Stimulated activated CD8-positive, alpha-beta memory T cell treated with anti-CD3 and anti-CD28 coated beads, Interleukin-7, amount 100 ng/mL, for 1 hour (primary cell): ENCODE measurements at regions not wholly inside any gene's neighbourhood (a gene's known extent, or its start where the extent isn't known, plus 50 kb on each side); places are given as distances from the start of the nearest gene placed in this dataset.
A peak's percentile ranks its signal among the peaks of the same experiment; 100 is the strongest.

Experiments
- DNase-seq, 2 donors: peaks; one replicate each; pipeline ENCODE4 v3.0.0-alpha.2; 2020; ENCODE audit warnings: low read depth in 2 of 2

DNA sequence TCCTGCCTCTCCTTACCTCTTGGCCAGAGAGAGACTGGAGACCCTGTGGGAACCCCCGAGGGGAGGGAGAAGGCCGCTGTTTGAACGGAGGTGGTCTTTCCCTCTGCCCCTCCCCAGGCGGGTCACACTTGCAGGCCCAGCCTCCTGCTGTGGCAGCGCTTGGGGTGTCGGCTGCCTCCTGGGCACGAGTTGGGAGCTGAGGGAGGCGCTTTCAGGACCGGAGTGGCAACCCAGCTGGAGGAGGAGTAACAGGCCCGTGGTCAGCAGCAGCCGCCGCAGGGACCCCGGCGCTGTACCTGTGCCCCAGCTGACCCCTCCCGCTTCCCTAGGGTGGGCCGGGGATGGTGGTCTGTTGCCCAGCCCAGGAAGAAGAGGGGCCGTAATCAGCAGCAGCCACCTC lies 278.3 kb downstream of the SEC14L1 start:
- no peak for DNase-seq

DNA sequence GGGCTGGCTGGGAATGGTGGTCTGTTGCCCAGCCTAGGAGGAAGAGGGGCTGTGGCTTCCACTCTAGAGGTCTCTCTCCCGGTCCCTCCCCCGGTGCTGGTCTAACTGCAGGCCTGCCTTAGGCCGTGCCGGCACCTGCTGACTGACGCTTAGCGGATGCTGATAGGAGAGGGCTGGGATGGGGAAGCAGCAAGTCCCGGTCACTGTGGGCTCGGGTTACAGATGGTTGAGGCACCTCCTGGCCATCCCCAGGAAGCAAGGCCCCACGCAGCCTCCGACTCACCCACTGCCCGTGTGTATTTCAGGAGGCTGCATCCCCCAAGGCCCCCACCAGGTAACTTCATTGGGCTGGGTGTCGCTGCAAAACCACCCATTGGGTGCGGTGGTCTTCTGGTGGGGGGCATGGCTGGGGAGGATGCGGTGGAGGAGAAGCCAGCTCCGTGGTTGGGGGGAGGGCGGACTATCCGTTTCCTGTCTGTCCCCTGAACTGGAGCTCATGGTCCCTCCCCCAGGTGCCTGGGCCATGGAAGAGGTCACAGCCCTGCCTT lies 278.9 kb downstream of the SEC14L1 start:
- no peak for DNase-seq

DNA sequence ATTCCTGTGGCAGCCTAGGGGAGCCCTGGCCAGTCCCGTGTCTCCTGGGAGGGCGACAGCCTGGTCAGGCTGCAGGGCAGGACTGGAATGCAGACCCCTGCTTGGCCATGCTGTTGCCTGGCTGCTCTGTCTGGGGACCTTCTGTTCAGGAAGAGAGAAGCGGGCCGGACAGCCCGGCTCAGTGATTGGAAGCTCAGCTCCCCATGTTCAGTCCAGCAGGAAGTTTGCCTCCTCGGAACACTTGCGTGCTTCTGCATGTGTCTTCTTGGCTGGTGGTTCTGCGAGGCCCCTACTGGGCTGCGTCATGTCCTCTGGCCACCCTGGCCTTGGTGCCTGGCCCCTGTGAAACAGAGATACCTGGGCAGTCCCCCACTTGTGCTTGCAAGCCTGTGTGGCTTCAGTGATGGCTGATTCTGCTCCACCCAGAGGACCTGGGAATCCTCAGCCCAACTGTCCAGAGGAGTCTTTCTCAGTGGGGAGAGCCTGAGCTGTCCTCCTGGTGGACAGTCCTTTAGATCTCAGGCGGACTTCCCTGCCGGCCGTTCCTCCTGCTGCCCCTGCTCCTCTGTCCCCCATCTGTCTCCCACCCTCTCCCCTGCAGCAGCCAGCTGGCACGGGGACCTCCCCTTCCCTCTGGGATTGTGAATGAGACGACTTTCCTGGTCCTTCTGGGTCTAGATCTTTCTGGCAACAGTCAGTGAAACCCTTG lies 279.5 kb downstream of the SEC14L1 start:
- no peak for DNase-seq

DNA sequence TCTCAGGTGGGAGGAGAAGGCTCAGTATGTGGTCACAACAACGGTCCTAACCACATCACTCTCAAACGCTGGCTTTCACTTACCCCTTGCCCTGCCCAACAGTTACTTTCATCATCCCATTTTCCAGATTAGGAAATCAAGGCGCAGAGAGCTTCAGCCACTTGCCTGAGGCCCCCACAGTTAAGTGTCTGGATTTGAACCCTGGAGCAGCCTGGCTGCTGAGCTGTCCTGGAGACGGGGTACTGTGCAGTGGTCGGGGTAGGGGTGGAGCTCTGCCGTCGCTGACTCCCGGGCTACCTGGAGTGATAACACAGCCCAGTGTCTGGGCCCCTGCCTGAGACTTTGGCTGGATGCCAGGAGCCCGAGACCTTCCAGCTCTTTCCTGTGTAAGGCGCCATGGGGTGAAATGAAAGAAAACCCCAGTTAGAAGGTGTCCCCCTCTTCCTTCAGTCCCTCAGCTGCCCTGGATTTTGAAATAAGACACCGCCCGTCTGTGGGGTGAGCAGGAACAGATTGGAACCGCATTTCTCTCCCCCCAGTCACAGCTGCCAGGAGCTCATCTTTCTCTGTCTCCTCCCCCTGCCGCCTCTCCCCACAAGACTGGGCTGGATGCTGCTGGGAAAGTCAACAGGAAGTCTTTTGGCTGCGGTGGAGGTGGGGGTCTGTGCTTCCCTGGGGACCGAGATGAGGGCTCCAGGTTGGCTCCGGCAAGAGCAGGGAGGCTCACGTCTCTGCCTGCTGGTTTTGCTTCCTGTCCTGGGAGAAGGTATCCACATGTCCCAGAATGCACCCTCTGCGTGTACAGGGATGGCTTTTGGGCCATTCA lies 280.2 kb downstream of the SEC14L1 start:
- DNase-seq = no peak

DNA sequence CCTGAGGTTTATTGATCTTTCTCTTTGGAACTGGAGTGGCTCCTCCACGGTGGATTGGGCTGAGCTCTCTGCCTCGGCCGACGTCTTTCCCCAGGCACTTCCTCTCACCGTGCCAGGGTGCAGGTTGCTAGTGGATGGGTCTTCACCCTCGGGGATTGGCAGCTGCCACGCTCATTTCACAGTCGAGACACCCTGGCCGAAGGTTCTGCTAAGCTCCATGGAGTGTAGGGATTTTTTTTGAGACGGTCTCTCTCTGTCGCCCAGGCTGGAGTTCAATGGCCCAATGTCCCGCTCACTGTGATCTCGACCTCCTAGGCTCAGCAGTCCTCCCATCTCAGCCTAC lies 280.8 kb downstream of the SEC14L1 start:
- DNase-seq = no peak

DNA sequence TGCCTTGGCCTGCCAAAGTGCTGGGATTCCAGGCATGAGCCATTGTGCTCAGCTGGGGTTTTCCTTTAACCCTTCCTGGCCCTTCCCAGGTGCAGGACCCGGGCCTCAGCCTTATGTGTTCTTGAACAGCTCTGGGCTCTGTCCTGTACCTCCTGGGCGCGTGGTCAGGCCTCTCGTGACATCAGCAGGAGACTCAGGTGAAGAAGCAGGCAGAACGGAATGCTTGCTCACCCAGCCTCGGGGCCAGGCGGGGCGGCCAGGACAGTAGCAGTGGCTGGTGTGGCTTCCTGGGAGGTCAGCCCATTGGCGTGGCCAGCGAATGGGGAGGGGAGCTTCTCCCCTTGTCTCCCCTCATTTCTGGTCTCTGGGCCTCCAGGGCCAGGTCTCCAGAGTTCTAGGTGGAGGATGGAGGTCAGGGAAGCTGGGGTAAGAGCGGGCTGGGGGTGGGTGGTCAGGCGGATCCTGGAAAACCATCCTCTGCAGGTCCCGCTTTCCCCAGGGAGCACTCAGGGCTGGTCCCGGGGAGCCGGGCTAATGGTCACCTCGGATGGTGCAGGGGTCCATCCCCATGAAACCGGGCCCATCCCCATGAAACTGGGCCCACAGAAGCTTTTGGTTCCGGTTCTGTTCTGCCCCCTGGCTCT lies 281.5 kb downstream of the SEC14L1 start:
- DNase-seq = no peak

DNA sequence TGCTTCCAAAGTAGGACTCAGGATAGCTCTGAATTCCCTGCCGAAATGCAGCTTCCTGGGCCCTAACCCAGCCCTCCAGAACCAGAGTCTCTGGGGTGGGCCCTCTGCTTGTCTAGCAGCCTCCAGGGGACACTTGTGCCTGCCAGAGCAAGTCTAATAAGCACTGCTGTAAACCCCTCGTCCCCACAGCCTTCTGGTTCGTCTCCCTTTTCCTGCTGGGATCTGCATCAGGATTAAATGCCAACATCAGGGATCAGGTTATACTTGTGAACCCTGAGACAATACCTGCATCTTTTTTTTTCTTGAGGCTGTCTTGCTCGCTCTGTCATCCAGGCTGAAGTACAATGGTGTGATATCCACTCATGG lies 282.0 kb downstream of the SEC14L1 start:
- no peak for DNase-seq

DNA sequence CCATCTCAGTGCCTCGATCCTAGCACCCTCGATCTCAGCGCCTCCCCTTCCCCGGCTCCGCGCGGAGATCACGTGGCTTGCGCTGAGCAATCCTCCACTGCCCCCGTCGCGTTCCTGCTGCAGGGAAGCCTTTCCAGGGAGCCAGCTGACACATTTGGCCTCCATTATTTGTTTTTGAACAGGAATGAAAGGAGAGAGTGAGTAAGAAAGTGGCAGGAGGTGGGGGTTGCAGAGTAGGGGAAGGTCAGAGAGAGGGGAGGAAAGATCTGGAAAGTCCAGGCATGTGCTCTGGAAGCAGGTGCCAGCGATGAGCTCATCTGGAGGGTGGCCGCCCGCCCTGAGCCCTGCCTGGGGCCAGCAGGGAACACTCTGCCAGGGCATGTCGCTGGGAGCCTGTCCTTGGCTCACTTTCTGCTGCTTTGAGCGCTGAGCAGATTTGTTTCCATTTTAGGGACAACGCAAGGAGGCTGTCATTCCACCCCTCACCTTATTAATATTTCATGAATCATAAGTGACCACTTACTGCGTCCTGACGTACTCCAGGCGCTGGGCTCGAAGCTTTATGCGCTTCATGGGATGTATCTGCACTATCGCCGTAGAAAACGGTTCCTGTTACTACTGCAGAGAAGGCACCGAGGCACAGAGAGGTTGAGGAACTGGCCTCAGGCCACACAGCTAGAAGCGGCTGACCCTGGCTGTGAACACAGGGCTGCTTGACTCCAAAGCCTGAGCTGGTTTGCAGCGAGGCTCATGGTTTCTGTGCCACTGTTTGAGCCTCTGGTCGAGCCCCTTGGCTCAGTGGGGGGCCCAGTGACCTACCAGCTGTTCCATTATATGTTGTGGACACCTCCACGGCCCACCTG lies 283.1 kb downstream of the SEC14L1 start:
- DNase-seq = no peak

DNA sequence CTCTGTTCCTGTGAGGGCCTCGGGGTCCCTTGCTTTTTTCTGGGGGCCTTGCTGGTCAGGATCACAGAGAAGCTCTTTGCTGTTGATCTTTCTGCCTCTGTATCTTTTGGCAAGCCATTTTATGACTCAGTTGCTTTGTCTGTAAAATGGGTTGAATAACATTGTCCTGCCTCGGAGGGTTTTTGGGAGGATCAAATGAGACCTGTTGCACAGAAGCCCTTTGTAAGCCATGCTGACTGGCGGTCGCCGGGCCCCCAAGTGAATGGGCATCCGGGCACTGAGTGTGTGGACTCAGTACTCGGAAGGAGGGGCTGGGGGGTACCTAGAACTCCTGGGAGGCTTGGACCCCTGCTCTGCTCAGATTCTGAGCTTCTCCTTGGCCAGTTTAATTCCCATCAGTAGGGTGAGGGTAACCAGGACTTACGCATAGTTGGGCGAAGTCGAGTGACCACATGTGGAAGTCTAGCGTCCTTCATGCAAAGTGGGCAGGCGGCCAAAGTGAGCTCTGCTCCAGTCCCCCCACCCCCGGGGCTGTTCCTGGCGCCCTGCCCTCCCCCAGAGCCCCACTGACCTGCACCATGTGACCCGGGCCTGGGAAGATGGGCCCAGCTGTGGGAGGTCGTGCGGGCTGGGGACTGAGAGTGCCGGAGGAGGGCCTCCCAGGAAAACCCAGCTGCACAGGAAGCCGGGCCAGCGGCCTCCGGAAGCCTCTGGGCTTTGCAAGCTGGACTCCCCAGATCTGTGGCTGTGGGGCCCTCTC lies 284.0 kb downstream of the SEC14L1 start:
- no peak for DNase-seq

DNA sequence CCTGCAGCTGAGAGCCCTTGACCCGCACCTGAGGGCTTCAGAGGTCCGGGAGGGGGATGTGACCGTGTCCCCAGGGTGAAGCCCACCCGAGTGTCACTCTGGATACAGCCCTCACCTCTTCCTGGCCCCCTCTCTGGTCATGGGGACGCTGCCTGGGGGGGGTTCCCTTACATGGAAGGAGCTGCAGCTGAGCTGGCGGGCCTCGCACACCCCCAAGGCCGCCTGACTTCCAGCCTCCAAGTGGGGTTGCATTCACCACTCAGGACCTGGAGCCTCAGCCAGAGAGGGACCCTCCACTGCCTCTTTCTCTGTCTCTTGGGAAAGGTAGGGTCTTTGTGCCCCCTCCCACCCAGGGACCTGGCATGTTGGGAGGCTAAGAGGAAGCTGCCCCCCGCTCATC lies 284.6 kb downstream of the SEC14L1 start:
- no peak for DNase-seq

DNA sequence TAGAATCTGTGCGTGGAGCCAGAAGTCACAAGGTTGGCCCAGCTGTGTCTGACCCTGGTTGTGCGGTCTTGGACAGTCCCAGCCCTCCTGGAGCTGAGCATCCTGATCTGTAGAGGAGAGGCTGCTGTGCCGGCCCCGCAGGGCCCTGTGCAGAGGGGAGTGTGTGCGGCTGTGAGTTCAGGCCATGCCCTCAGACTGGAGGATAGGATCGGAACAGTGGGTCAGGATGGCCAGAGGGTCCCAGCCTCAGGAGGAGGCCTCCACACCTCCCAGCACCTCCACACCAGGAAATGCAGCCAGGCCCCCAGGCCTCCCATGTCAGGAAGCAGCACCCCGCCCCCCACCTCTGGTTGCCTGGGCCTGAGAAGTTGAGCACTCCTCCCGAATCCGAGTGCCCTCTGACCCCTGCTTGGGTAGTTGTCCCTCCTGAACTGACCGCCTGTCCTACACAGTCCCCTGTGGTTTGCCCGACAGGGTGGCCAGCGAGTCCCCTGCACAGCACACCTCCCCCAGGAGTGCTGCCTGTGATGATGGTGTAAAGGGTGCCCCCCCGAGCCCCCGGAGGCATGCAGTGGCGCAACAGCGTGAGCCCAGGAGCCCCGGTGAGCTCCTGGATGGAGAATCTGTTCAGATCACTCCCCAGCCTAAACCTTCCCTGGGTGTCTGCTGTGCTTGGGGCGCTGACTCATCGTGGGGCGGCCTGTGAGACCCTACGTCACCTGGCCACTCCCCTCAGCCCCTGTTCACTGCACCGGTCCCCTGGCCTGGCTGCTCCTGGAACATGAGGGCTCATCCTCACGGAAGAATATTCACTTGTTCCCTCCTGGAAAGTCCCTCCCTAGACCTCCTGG lies 285.2 kb downstream of the SEC14L1 start:
- no peak for DNase-seq

DNA sequence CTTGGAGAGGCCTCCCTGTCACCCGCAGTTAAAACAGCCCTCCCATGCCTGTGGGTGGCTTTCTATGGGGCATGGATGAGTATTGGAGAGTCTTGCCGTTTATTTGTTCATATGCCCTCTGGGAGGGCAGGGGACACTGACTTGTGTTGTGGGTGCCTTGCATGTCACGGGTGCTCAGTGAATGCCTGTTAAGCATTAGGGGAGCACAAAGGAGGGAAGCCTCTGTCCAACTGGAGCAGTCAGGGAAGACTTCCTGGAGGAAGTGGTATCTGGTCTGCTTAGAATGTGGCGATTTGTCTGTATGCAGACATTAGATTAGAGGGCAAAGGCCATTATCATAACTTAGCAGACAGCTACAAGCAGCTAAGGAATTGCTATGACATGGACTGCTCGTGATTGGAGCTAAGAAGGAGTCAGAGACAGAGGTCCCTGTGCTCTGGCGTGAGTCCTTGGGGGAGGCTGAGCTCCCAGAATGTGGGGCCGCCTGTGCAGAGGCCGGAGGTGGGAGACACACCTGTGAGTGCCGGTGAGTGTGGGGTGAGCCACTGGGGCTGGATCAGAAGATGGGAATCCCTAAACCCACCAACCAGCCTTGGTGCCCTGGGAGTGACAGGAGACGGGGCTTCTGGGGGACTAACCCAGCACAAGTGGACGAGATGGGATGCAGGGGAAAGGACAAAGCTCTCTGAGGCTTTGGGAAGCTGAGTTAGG lies 286.1 kb downstream of the SEC14L1 start:
- no peak for DNase-seq

DNA sequence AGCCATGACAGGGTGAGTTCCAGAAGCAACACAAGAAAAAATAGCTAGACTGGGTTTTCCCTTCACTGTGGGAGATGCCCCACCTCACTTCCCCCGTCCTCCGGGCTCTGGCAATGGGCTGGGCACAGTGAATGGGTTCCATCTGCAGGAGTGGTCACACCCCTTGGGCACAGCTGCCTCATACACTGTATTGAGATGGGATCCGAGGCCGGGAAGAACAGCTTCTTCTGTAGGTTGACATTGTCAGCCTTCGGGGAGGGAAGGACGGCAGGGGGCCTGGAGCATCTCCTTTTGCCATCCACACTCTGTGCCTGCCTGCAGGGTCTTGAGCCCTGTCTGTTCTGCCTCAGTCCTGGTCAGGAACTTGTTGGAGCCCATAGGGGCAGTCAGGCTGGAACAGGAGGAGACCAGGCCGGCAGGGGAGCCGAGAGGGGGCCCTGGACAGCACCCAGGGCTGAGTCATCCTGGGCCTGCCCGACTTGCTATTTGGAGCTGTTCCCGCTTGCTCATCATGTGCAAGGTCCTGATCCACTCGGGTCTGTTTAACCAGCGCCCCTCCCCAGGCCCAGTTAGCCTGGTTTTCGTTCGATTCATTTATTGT lies 286.7 kb downstream of the SEC14L1 start:
- DNase-seq = no peak

DNA sequence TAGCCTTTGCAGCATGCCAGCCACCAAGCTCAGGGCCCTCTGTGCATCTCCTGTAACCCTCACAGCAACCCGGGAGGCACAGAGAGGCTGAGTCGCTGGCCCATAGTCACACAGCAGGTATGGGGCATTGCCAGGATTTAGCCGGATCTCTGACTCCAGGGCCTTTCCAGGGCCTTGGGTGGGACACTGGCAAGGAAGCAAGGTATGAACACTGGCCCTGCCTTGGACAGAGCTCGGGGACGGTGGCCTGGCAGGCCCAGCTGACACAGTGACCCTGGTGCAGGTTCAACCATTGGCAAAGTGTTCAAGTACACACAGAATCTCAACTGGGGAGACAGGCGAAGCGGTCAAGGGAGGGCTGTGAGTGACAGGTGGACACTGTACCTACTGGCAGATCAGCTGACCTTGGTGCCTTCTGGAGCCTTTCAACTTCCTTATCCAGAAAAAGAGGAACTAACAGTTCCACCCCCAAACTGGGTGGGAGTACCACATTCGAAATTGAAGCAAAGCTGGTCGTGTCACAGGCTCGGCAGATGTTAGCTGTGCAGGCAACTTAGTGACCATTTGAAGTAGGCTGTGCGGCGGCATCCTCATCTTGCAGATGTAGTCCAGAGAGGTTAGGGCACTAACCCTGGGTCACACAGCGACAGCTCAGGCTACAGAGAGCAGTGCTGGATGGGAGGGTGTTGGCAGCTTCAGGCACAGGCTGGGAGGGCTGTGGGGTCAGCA lies 287.4 kb downstream of the SEC14L1 start:
- DNase-seq = no peak

DNA sequence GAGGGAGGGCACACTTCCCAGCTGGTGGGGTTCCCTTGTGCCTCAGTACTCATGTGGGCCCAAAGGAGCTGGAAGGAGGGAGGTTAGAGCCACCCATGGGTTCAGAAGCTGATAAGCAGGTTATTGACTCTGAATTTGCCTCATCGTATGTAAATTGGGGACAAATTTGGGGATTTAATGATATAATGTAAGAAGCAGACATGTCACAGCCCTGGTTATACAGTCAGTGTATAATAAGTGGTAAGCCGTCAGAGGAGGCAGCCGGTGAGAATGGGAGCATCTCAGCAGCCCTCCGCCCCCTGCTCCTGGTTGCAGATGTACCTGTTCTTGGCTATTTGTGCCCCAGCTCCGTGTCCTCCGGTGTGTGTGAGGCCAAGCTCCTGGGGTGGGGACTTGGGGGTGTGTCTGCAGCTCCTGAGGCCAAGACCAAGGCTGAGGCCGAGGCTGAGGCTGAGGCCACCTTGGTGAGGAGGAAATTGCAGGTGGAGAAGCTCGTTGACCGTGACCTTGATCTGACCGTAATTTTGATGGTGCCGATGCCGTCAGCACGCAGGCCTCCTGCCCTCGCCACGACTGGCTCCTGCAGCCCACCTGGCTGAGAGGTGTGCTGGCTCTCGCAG lies 288.1 kb downstream of the SEC14L1 start:
- no peak for DNase-seq

DNA sequence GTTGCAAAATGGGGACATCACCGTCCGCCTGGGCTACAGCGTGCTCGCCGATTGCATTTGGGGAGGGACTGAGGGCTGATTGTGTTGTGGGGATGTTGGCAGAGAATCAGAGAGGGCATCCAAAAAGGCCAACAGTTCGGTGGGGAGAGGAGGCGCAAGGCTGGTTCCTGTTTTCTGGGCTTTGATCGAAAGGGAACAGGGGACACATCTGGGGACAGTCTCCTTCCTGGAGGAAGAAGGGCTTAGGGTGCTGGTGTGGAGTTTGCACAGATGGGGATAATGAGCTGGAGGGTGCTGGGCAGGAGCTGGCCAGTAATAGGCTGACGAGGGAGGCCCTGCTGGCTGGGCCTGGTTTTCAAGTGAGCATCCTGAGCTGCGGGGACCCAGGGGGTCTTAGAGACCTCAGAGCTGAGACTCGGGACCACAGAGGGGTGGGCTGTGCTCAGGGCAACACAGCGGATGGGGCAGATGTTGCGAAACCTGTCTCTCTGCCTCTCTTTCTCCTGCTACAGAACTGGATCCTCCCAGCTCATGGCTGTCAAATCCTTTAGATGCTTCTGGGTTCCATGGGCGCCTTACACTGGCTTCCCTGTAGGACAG lies 288.7 kb downstream of the SEC14L1 start:
- DNase-seq = no peak

DNA sequence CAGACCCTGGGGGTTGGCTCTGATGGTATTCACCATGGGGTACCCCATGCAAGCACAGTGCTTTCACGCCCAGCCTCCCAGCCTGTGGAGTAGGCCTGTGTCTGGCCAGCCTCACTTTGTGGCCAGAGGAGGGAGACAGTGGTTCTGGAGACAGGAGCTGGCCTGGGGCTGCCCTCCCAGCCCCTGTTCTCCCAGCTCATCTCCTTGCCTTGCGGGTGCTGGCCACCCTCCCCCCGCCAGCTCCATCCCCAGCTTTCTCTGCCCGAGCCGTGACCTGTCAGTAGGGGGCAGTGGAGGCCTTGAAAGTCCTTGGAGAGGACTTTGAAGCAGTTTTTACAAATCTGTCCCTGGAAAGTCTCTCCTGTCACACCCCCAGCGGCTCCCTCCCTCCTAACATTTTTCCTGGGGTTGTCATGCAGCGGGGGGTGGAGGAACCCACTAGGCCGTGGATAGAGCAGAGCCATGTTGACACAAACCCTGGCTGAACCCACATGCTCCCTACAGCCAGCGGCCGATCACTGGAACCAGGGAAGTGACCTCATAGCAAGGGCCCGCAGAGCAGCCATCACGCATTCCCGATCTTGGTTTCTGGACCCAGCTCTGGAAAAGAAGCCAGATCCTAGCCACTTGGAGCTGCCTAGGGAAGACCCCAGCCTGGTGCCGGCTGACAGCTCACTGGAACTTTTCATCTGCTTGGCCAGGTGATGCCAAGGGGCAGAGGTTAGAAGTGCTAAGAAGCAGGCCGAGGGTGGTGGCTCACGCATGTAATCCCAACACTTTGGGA lies 289.4 kb downstream of the SEC14L1 start:
- peak; percentile 63 to 77 for DNase-seq
